ENCODE measurements at regions not wholly inside any gene's neighbourhood (a gene's known extent, or its start where the extent isn't known, plus 50 kb on each side); places are given as distances from the start of the nearest gene placed in this dataset.

DNA sequence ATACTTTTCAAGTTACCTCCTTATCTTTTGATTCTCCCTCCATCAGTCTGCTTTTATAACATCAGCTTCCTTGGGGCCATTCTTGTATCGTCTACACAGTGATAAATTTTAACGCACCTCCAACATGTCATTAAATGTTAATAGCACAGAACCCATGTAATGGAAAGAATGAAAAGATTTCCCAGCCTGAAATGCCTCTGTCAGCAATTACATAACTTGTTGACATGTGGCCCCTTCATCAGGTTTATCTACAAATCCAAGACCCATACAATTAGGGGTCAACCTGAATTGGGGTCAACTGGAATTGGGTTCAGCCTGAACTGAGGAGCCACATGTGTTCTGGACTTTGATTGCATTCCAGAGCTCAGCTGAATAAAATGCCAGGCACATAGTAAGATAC, 148.2 kb upstream of the KLF7 start:
- Histone ChIP-seq H3K9ac (ENCODE audit: low read depth in 1 of 2, low read length in 2 of 2) (no peak overlapping the region), H3K27me3 (ENCODE audit: control insufficient read depth in 4 of 4, insufficient read depth in 4 of 4, low read length in 3 of 4) (peaks cover 0 to 9% (median 0%) of the 10 kb centered on the region in 4 donors), H3K27ac (ENCODE audit: low read depth in 1 of 2, low read length in 2 of 2) (no peak overlapping the region), H3K9me3 (ENCODE audit: control insufficient read depth in 4 of 4, low read length in 3 of 4) (no peaks in the 10 kb centered on the region), H3K36me3 (ENCODE audit: control insufficient read depth in 4 of 4, insufficient read depth in 3 of 4, low read depth in 1 of 4, low read length in 3 of 4) (no peaks in the 10 kb centered on the region), H3K4me1 (ENCODE audit: control insufficient read depth in 4 of 4, insufficient read depth in 4 of 4, low read length in 3 of 4) (peaks cover 0 to 7% (median 2%) of the 10 kb centered on the region in 4 donors), H3K4me3 (ENCODE audit: low read depth in 1 of 3, low read length in 3 of 3) (no peak overlapping the region)
- no peak for DNase-seq (ENCODE audit: low spot score)
- WGBS: 84% methylated on average over 2 of the region's 2 CpGs
- no peak for TF ChIP-seq HNF4G (IDR thresholded peaks at IDR 0.05)
- TF ChIP-seq EGR1 (IDR thresholded peaks at IDR 0.05; ENCODE audit: low read depth in 2 of 2): no peak
- no peak for TF ChIP-seq CTCF (IDR thresholded peaks at IDR 0.05; ENCODE audit: low read depth, low read length, missing input control)
- no peak for TF ChIP-seq HNF4A (conservative IDR thresholded peaks at IDR 0.05)
- no peak for TF ChIP-seq GABPA (IDR thresholded peaks at IDR 0.05 in 1 of 2, conservative IDR thresholded peaks at IDR 0.05 in 1 of 2)
- no peak for TF ChIP-seq RXRA (IDR thresholded peaks at IDR 0.05)
- no peak for TF ChIP-seq FOXA2 (IDR thresholded peaks at IDR 0.05)
- TF ChIP-seq NR2F2 (IDR thresholded peaks at IDR 0.05): no peak
- no peak for TF ChIP-seq FOXA1 (IDR thresholded peaks at IDR 0.05)
- TF ChIP-seq MAX (IDR thresholded peaks at IDR 0.05): no peak
- TF ChIP-seq RAD21 (IDR thresholded peaks at IDR 0.05): no peak
- TF ChIP-seq, protein P1, sequence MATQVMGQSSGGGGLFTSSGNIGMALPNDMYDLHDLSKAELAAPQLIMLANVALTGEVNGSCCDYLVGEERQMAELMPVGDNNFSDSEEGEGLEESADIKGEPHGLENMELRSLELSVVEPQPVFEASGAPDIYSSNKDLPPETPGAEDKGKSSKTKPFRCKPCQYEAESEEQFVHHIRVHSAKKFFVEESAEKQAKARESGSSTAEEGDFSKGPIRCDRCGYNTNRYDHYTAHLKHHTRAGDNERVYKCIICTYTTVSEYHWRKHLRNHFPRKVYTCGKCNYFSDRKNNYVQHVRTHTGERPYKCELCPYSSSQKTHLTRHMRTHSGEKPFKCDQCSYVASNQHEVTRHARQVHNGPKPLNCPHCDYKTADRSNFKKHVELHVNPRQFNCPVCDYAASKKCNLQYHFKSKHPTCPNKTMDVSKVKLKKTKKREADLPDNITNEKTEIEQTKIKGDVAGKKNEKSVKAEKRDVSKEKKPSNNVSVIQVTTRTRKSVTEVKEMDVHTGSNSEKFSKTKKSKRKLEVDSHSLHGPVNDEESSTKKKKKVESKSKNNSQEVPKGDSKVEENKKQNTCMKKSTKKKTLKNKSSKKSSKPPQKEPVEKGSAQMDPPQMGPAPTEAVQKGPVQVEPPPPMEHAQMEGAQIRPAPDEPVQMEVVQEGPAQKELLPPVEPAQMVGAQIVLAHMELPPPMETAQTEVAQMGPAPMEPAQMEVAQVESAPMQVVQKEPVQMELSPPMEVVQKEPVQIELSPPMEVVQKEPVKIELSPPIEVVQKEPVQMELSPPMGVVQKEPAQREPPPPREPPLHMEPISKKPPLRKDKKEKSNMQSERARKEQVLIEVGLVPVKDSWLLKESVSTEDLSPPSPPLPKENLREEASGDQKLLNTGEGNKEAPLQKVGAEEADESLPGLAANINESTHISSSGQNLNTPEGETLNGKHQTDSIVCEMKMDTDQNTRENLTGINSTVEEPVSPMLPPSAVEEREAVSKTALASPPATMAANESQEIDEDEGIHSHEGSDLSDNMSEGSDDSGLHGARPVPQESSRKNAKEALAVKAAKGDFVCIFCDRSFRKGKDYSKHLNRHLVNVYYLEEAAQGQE (IDR thresholded peaks at IDR 0.05): no peak
- TF ChIP-seq SP1 (IDR thresholded peaks at IDR 0.05): no peak
- no peak for TF ChIP-seq JUND (IDR thresholded peaks at IDR 0.05)
- no peak for TF ChIP-seq YY1 (IDR thresholded peaks at IDR 0.05)
- TF ChIP-seq TAF1 (conservative IDR thresholded peaks at IDR 0.05): no peak
- TF ChIP-seq, protein P2, sequence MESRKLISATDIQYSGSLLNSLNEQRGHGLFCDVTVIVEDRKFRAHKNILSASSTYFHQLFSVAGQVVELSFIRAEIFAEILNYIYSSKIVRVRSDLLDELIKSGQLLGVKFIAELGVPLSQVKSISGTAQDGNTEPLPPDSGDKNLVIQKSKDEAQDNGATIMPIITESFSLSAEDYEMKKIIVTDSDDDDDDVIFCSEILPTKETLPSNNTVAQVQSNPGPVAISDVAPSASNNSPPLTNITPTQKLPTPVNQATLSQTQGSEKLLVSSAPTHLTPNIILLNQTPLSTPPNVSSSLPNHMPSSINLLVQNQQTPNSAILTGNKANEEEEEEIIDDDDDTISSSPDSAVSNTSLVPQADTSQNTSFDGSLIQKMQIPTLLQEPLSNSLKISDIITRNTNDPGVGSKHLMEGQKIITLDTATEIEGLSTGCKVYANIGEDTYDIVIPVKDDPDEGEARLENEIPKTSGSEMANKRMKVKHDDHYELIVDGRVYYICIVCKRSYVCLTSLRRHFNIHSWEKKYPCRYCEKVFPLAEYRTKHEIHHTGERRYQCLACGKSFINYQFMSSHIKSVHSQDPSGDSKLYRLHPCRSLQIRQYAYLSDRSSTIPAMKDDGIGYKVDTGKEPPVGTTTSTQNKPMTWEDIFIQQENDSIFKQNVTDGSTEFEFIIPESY (IDR thresholded peaks at IDR 0.05): no peak
- TF ChIP-seq, protein P3, sequence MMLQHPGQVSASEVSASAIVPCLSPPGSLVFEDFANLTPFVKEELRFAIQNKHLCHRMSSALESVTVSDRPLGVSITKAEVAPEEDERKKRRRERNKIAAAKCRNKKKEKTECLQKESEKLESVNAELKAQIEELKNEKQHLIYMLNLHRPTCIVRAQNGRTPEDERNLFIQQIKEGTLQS (IDR thresholded peaks at IDR 0.05): no peak

Measured in liver (tissue), 8 donors.